Glomerular endothelial cell (primary cell): ENCODE measurements at regions not wholly inside any gene's neighbourhood (a gene's known extent, or its start where the extent isn't known, plus 50 kb on each side); places are given as distances from the start of the nearest gene placed in this dataset.

Experiments
- DNase-seq: peaks from one replicate; pipeline ENCODE4 v3.0.0-alpha.2; 2011; ENCODE audit warnings: low read depth, low spot score; ENCODE audit errors: extremely low read depth

DNA sequence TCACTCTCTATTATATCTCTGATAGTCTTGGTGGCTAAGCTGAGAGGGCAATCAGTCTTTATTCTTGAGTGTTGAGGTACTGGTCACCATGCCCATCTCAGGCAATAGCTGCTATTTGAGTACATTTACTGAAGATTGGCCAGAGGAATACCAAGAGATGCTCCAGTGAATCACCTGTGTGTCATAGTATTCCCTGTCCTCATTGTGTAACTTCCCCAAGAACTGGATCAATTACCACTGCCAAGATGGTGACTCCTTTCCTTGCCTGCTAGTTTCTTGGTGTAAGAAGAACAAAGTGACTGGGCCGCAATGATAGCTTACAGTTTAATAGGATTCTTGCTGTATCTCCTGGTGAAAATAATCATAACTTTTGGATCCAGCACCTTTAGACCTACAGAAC is 418.7 kb upstream of the KIF2A start:
- DNase-seq: no peak

- DNase-seq: no peak
Measured at GRCh38 chr5:61894046-61894445, 412.0 kb upstream of the KIF2A start.

DNA sequence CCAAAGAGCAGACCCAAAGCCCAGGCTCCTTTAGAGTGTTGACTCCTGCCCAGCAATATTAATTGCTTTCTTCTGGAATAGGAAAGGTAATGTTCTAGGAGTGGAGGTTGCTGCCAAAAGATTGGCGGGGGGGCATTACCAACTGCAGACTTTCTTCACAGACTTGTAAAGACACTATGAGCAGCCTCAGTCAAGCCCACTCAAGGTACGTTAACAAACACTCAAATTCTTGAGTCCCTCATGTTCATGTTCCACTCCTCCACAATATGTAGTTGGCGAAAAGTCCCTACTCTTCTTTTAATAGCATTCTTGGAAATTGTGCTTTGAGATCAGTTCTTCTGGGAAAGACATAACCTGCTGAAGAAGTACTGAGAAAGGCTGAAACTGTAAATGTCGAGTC is 409.2 kb upstream of the KIF2A start:
- no peak for DNase-seq

- DNase-seq: no peak
Measured at GRCh38 chr5:61897251-61897650, 408.8 kb upstream of the KIF2A start.

- DNase-seq: no peak
Measured at GRCh38 chr5:61901997-61902396, 404.0 kb upstream of the KIF2A start.

GRCh38 chr5:61904730-61905129 is 401.3 kb upstream of the KIF2A start:
- no peak for DNase-seq

DNA sequence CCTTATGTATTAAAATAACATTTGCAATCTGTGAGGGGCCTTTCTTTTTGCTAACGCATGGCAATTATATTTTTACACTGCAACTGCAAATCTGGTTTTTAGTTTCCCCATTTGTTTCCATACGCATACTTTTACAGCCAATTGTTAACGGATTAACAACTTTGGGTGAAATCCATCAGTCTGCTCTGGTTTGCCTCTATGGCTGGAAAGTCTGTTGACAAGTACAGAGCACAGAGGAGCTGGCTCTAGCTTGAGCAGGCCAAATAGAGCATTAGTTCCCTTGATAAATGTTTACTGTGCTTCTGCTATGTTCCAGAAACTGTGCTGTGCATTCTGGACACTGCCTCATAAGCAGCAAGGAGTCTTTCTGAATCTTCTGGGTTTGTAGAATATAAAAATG is 400.4 kb upstream of the KIF2A start:
- no peak for DNase-seq

- DNase-seq: no peak
Measured at GRCh38 chr5:61906820-61907219, 399.2 kb upstream of the KIF2A start.

DNA sequence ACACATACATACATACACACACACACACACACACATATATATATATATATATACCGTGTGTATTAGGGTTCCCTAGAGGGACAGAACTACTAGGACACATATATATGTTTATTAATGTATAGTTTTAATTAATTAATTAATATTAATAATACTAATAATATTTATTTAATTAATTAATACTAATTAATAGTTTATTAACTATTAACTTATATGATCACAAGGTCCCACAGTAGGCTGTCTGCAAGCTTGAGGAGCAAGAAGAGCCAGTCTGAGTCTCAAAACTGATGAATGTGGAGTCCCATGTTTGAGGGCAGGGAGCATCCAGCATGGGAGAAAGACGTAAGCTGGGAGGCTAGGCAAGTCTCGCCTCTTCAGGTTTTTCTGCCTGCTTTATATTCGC is 398.0 kb upstream of the KIF2A start:
- no peak for DNase-seq

GRCh38 chr5:61910771-61911170 is 395.2 kb upstream of the KIF2A start:
- no peak for DNase-seq

DNA sequence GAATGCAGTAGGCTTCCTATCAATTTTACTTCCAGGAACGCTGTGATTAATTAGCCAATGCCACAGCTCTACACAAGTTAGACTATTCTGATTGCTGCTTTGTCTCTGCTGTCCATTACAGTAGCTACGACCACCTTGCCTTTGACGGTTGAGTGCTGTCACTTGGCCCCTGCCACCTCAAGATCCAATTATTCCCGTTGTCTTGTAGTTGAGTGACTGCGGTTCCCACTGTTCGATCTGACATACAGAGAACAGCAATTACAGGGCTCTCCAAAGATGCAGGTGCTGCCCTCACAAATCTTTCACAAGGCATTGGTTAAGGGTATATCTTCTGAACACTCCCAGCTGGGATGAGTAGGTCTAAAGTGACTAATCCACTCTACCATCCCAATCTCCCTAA is 393.4 kb upstream of the KIF2A start:
- no peak for DNase-seq

- DNase-seq: no peak
Measured at GRCh38 chr5:61915646-61916045, 390.4 kb upstream of the KIF2A start.

- DNase-seq: no peak
Measured at GRCh38 chr5:61916621-61917620, 389.1 kb upstream of the KIF2A start.

DNA sequence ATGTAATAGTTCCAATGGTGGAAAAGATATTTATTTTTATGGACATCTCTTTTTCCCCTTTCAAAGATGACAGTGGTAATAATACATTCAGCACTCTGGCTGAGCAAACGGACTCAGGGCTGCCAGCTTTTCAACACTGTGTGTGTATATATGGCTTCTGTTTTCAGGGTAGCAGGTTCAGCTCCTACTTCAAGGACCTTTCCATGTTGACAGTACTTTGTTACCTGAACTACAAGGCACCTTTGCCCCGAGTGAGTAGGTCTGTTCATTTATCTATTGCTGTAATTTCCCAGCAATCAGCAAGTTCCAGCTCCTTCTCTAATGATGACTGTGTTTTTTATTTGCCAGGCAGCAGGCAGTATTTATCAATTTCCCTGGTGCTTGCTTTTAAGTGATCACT is 387.4 kb upstream of the KIF2A start:
- DNase-seq: no peak

- no peak for DNase-seq
Measured at GRCh38 chr5:61919920-61920319, 386.1 kb upstream of the KIF2A start.

DNA sequence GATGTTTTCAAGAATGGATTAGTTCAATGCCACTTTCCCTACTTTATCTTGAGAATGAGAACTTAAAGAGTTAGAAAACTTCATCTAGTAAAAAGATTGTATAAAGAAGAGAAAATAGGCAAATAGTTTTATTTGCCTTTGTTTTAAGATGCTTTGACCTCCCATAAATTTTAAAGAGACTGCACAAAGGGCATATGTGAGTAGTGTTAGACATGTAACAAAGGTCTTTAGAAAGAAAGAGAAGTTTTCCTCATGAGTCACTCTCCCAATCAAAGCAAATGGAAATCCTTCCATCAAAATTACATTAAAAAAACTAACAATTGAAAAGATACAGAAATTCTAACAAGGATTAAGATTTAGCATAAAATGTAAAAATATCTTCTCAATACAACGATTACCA is 381.8 kb upstream of the KIF2A start:
- DNase-seq: no peak

- no peak for DNase-seq
Measured at GRCh38 chr5:61926911-61927310, 379.1 kb upstream of the KIF2A start.

GRCh38 chr5:61931236-61931635 is 374.8 kb upstream of the KIF2A start:
- no peak for DNase-seq

DNA sequence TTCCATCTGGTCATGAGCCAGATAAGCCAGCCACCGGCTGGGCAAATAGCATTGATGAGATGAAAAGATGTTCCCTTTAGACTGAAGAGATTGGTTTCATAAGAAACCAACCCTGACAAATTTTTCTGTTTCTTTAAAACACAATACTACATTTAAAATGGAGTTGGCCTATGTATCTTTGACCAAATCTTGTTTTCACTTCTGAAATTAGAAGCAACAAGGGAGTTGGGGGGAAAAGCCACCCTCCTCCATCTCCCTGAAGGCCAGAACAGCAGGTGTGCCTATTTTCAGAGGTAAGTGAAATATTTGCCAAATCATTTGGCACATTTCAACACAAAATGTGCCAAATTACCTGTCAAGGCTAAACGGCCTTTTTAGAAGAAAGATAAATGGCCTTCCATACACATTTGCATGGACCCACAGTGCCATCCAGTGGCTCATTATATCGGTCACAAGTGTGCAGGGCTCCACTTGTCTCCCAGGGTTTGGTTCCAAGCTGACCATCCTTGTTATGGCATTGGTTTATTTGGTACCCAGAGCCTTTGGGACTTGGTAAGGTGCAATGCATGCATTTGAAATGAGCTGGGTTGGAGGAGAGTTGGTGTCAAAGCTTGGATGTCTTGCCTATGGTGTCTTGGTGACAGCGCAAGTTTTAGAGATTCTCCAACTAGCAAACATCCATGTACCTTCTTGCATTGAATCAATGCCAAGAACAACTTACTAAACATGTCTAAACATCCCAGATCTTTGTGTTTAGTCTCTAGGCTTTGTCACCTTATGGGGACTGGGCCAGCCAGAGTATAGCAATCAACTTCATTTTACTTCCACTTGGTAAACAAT is 372.0 kb upstream of the KIF2A start:
- DNase-seq: peak; percentile 12

DNA sequence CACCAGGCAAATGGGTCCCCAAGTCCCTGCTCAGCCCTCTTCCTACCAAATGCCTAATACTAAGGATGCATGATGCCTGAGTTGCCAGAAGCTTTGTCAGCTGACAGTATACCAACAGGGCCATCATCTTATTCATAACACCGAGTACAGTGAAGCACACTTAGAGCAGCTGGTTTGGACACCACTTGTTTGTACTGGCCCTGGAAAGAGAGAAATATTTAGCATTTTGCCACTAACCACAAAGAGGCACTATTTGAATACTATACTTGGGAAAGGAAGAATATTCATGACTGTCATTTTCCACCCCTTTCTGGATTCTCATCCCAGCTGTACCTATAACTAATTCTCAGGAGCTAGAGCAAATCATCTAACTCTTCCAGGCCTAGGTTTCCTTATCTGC is 364.4 kb upstream of the KIF2A start:
- DNase-seq: no peak

GRCh38 chr5:61942462-61943049 is 363.4 kb upstream of the KIF2A start:
- DNase-seq: no peak
